GM19023 (cell line): ENCODE measurements at regions not wholly inside any gene's neighbourhood (a gene's known extent, or its start where the extent isn't known, plus 50 kb on each side); places are given as distances from the start of the nearest gene placed in this dataset.

ENCODE experiments used
- ATAC-seq: cut with Tn5 transposase; IDR thresholded peaks from one replicate; pipeline ENCODE4 v1.9.1; 2021; ENCODE audit warnings: mild to moderate bottlenecking, moderate library complexity; ENCODE audit not compliant: unreplicated experiment

DNA sequence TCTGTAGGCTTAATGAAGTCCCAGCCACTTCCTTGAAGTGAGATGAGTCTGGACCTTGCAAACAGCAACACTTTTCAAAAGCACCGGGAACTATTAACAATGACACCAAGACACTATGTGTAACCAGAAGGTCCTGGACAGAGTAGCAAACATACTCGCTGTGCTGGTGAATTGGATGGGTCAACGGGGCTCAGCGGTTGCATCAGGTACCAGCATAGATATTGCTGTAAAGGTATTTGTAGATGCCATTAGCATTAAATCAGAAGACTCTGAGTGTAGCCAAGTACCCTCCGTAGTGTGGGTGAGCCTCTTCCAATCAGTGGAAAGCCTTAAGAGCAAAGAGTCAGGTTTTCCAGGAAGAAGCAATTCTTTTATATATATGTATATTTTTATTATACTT lies 140.5 kb downstream of the IRX2 start:
- ATAC-seq = no peak

DNA sequence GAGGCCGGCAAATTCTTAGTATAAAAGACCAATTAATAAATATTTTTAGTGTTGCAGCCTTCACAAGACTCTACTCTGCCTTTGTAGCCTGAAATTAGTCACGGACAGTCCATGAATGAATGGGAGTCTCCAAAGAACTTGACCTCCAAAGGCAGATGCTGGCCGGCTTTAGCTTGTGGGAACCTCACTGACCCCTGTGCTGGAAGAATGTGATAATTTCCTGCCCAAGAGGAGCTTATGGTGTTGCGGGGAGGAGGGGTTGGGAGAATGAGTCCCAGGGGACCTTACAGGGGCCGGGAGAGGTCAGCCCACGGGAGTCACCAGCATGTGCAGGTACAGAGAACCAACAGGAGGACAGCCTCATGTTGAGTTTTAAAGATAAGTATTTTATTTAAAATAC lies 143.1 kb downstream of the IRX2 start:
- no peak for ATAC-seq

DNA sequence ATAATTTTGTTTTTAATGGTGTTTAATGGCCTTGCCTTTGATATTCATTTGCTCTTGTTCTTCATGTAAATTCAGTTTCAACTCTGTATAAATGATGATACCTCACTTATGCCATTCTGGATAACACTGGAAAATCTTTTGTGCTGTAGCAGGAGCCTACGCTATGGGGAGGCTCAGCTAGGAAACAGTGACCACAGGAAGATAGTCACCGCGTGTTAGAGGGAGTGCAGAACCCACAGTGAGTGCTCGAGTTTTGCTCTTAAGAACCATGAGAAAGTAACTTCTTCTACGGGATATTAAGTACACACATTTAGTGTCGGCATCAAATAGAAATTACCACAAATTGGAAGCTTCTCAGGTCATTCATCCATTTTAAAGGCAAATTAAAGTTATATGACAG lies 143.9 kb downstream of the IRX2 start:
- no peak for ATAC-seq

DNA sequence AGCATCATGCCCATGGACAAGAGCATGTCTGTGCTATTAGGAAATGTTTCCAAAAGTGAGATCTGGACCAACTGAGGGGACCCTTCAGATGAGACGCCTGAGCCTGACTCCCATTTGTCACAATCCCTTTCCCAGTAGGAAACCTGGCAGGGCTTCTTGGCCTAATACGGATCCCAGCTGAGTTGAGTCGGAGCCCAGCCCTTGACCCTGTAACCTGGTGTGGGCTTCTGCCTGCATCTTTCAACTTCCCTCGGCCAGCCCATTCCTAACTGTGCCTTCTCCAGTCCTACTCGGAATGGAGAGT lies 148.3 kb downstream of the IRX2 start:
- ATAC-seq = no peak

DNA sequence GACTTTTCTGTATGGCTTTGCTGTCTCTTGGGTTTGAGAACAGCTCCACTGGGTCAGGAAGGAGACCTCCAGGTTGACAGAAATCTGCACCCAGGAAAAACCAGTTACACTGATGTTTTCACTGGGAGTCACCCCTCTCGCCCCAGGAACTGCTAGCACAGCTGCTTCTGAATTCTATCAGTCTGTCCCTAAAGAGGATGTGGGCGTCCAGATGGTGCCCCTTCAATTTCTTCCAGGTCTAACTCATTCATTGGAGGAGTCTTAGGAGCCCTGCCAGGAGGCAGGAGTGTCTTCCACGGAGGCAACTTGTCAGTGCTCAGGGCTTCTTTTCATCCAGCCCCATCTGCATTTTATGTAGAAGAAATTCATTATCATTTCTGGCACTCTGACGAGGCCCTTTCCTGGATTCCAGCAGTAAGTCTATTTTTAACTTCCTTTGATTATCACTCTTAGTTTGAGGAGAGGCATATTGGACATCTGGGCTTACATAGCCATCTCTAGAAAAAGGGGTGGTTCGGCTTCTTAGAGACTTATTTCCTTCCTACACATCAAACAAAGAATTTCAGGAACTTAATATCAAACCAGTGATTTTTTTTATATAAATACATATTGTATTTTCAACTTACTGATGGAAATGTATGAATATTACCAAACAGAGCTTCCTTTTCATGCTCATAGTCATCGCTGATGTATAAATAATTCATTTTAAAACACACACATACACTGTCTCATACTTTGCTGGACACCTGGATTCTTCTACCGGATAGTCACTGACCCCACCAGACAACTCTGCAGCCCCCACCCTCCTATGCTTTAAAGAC lies 148.8 kb downstream of the IRX2 start:
- ATAC-seq = no peak

DNA sequence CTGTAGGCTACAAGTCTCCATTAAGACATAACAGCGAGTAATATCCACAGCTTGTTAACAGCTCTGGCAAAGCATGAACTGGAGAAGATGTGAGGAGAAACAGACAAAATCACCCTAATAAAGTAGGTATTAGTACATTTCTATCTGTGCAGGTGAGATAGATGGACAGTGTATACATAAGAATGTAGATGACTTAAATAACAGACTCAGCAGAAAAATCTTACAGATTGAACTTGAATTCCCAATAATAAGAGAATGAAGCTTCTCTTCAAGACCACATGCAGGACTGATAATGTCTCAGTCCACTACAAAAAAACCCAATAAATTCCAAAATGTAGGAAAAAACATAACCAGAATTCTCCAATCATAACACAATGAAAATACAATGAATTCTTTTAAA lies 153.0 kb downstream of the IRX2 start:
- ATAC-seq = no peak

DNA sequence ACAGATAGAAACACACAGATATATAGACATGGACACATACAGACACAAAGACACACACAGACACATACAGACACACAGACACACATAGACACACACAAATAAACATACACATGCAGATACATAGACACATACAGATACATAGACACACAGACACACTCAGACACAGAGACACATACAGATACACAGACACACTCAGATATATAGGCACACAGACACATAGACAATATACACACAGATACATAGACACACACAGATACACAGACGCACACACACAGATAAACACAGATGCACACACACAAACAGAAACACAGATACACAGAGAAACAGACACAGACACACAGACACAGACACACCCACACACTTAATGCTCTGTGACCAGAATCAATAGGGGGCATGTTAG lies 156.8 kb downstream of the IRX2 start:
- no peak for ATAC-seq

DNA sequence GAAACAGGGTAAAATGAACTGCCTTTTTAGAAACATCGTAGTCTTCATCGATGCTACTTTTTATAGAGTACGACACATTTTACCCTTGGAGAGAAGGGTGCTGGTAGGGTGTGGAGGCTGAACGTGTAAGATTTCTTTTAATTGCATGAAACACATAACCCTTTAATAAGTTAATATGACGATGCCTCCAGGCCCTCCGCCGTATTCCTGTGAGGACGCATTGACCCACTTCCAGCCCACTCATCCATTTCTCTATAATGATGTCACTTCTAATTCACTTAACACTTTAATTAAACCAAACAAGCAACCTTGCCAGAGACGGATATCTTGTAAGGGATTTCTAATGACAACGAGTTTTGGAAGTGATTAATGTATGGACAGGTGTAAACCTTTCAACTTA lies 158.7 kb downstream of the IRX2 start:
- no peak for ATAC-seq

DNA sequence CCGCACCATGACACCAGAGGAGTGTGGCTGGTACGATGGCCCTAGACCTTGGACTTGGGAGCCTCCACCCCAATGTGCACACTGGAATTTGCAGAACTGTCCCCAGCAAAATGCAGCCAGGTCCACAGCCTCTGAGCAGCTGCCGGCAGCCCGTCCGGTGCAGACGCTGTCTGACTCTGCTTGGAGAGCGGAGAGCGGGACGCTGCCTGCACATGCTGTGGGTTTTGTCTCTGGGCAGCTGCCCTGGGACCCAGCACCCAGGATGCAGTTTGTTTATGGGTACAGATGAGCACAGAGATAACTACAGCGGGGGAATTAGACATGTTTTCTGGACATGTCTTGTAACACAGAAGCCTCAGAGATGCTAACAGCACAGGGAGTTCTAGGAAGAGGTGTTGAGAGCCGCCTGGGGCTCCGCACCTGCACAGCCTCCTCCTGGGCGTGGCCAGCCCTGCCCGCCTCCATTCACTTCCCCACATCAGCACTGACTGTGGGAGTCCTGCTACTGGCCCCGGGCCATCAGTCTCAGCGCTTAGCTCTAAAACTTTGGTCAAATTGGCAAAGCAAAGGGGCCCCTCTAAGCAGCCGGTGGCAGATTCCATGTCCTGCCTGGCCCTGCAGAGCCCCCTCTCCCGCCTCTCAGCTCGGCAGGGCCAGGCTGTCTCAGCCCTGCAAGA lies 159.6 kb downstream of the IRX2 start:
- no peak for ATAC-seq

DNA sequence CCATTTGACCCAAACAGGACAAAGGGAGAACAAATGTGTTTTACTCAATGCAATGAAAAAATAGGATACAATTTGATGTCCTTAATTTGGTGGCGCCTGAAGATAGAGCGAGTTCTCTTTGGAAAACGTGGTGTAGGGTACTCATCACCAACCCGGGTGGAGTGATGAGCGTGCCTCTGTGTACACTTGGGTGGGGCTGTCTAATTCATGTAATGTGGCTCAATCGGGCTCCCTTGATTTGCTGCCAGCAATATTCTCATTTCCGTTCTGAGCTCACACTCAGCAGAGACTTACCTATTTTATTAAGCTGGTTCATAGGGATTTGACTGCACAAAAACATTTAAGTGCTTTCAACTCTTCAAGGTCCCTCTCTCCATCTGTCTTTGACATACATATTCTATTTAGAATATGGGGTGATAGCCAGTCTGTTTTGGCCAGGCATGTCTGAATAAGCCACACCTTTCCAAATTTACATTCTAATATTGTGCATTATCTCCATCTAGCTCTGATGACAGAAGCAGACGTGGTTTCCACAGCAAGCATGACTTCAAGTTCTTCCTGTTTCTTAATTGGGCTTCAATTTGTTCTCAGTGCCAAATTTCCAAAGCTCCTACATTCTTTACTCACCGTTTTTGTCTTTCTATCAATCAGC lies 162.5 kb downstream of the IRX2 start:
- ATAC-seq = no peak

DNA sequence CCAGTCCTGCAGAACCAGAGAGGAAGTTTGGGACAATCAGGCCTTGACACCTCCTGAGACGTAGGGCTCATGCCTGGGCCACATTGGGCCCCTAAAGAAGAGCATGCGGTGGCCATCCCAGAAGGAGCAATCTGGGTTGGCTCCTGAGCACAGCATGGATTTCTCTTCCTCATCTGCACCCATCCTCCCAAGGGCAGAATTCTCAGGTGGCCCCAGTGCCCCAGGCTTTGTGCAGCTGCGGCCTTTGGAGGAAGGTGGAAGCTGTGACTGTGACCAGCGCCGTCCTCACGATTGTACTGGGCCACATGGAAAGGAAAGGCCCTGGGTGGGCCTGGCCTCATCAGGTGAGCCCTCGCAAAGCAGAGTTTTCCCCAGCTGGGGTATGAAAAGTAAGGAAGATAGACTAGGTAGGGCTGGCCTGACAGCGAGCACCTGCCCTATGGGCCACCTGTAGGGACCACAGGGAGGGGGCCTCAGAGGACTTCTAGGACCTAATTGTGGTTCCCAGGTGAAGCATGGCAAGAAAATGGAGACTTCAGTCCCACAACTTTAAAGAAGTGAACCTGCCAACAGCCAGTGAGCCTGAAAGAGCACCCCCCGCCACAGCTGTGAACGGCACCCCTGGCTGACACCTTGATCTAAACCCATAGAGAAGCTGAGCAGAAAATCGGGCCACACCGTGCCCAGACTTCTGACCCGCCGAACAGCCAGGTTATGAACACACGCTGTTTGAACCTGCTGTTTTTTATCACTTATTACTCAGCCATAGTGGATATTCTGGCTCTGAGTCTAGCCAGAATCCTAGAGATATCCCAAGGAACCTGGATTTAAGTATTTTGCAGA lies 164.1 kb downstream of the IRX2 start:
- ATAC-seq = no peak

DNA sequence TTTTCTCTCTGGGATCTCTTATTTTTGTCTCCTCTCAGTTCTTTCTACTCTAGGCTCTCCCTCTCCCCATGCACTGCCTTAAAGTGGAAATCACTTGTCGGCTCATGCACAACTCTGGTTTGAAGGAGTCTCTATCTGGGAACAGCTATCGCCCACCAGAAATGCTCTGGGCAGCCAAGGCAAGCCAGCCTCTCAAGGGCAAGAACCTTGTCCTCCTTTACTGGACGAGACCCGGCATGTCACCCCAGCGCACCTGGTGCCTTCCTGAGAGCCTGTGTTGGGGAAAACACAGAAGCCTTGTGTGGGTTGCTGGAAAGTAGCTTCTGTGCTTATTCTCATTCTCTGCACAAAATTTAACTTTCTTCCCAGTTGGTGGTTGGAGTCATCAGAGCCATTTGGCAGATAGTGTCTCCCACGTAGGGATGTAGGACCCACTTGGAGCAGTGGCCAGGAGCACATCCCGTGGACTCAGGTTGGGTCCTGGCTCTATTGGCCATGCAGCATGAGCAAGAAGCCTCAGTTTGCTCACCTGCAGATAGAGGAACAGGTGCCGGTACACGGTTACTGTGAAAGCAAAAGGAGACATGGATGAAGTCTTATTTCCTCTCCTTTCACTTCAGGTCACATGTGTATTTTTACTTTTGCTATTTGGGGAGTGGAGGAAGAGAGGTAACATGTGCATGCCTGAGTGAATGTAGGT lies 165.3 kb downstream of the IRX2 start:
- no peak for ATAC-seq

DNA sequence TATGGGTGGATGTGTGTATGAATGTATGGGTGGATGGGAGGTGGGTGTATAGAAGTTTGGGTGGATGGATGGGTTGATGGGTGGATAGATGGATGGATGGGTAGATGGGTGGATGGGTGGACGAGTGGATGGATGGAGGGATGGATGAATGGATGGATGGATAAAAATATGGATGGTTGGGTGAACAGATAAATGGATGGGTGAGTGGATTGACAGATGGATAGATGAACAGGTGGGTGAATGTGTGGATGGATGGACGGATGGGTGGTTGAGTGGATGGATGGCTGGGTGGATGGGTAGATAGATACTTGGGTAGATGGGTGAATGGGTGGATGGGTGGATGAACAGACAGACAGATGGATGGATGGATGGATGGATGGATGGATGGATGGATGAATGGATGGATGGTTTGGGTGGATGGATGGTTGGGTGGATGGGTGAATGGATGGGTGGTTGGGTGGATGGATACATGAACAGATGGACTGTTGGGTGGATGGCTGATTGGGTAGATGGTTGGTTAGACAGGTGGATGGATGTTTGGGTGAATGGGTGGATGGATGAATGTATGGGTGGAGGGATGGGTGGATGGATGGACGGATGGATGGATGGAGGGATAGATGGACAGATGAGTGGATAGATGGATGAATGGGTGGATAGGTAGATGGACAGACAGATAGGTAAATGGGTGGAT lies 166.8 kb downstream of the IRX2 start:
- no peak for ATAC-seq

DNA sequence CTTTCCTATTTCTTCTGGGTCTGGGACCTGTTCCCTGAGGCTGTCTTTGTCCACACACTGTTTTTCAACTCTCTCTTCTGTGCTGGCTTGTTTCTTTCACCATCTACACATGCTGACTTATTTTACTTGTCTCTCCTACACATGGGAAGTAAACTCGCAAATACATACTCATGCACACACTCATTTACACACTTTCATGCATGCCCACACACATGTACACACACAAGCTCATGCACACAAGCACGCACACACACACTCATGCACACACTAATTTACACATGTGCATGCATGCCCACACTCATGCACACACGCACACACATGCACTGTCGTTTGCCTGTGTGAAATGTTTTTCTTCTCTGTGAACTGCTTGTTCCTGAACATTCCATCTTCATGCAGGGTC lies 169.0 kb downstream of the IRX2 start:
- ATAC-seq = no peak

DNA sequence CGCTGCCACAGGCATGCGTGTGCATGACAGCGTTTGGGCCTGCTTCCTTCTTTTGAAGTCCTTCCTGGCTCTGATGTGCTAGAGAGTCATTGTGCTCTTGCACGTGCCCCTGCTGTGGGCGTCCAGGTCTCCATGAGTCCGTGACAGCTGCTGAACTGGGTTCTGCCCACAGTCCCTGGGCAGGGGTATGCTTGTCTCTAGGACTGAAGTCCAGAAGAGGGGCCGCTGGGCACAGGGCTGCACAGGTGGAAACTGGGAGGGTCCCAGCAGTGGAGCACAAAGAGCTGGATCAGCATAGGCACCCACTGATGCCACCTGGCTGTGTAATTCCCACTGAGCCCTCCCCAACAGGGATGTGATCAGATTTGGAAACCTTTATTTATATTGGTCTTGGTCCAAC lies 169.4 kb downstream of the IRX2 start:
- no peak for ATAC-seq

DNA sequence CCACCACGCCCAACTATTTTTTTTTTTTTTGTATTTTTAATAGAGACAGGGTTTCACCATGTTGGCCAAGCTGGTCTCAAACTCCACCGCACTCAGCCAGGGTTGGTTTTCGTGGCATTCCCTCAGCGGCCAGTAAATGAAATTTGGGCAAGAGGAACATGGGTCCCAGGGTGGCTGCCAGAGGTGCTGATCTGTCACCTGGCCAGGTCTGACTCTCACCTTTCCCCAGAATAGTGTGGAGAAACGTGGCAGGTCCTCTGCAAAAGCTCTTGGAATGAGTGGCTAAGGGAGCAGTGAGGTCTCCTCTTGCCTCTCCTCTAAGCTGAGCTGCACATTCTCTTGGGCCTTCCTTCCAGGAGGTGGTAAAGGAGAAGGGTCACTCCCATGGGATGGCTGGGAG lies 170.1 kb downstream of the IRX2 start:
- no peak for ATAC-seq

DNA sequence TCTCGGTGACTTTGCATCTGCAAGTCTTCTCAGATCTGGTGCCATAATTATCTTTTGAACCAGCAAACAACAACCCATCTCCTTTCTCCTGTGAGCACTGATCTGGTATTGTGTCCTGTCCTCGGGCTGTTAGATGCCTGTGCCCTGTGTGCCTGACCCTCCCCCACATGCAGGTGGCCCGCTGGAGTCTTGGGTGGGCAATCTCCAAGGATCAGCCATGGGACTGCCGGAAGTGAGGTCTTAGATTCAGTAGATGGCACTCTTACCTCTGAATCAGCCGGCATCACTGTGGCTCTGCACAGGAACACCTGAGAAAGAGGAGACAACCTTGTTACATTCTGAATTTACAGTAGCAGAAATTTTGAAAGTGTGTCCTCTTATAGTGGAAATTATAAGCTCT lies 172.4 kb downstream of the IRX2 start:
- ATAC-seq = no peak

DNA sequence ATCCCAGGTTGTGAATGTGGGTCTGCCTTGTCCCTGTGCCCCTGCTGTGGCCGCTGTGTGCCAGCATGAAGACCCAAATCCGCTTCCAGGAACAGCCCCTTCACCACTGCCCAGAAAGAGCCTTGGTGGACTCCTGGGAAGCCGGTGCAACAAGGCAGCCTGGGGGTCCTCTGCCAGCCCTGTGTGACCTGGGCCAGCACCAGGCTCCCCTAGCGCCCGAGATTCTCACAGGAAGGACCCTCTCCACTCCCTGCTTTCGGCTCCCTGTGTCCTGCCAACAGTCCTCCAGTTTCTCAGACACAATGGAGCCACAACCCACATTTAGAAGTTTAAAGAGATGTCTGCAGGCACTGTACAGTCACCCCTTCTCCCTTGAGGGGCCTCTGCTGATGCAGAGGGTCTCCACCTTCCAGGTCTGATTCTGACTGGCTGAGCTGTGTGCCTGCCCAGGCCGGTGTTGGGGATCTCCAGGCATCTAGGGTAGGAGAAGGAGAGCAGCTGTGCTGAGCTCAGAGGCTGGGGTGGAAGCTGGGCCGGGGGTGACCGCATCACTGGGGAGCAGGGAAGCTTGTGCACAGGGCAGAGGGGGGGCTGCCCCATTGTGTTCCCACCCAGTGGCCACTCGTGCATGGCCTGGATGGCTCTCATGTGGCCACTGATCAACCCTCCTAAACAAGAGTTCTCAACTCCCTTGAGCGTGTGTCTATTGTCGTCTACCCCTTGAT lies 174.0 kb downstream of the IRX2 start:
- no peak for ATAC-seq

DNA sequence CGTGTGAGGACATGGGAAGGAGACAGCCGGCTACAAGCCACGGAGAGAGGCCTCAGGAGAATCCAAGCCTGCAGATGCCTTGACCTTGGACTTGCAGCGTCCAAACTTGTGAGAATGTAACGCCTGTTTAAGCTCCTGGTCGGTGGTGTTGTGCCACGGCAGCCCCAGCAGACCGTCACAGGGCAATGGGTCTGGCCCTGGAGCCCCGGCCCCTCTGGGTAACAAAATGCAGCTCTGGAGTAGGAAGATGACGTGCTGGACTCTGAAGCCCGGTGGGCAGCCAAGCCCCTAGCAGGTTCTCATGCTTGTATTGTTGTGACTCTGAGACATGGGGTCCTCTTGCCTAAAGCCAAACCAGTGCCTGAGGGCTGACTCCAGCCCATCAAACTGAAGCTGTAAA lies 174.7 kb downstream of the IRX2 start:
- ATAC-seq = no peak

DNA sequence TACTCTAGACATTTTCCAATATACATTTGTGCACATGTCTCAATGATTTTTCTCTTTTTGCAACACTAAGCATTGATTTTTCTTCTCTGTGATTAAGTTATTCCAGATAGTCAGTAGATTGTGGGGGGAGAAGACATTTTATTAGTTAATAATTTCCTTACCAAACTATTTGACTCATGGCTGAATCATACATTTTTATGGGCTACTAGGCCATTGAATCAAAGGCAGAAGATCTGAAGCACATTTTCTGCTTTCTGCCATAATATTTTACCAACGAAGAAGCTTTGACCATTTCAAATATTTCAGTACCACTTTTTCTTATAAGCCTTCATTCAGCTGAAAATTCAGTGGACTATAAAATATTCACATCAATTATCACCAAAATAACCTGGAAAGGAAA lies 175.6 kb downstream of the IRX2 start:
- ATAC-seq = no peak
